Kidney (tissue), 13 donors: ENCODE measurements at regions not wholly inside any gene's neighbourhood (a gene's known extent, or its start where the extent isn't known, plus 50 kb on each side); places are given as distances from the start of the nearest gene placed in this dataset.

Experiments used
- DNase-seq, 5 donors: peaks; one replicate each; pipeline ENCODE4 v3.0.0-alpha.2; 2013 to 2020
- FAIRE-seq: peaks from 2 replicates; lab custom pipeline; 2012; peaks lifted over from hg19 to GRCh38; lab: Jason Lieb, UNC
- H3K27ac ChIP-seq, 2 donors: one replicate each; pipeline ENCODE4 v1.7.0; 2013; ENCODE audit warnings: low read depth in 2 of 2, low read length in 2 of 2, inconsistent platforms in 1 of 2
- H3K27me3 ChIP-seq: one replicate; pipeline ENCODE4 v1.7.1; 2013; ENCODE audit warnings: low read length, inconsistent platforms; ENCODE audit not compliant: control insufficient read depth, insufficient read depth
- H3K36me3 ChIP-seq, 3 donors: one replicate each; pipeline versions ENCODE4 v1.7.0 to v1.7.1; 2013; ENCODE audit warnings: low read length in 3 of 3, control low read depth in 1 of 3, inconsistent platforms in 1 of 3; ENCODE audit not compliant: insufficient read depth in 3 of 3, control insufficient read depth in 2 of 3
- H3K4me1 ChIP-seq, 3 donors: one replicate each; pipeline versions ENCODE4 v1.7.0 to v1.7.1; 2013; ENCODE audit warnings: low read length in 3 of 3, inconsistent platforms in 1 of 3, low read depth in 1 of 3; ENCODE audit not compliant: control insufficient read depth in 2 of 3, insufficient read depth in 2 of 3
- H3K4me3 ChIP-seq, 3 donors: one replicate each; pipeline versions ENCODE4 v1.7.0 to v1.8.1; 2013; ENCODE audit warnings: low read length in 3 of 3, control low read depth in 1 of 3, inconsistent platforms in 1 of 3
- H3K9ac ChIP-seq, 3 donors: one replicate each; pipeline versions ENCODE4 v1.7.0 to v1.7.1; 2013; ENCODE audit warnings: low read length in 3 of 3, control low read depth in 1 of 3, inconsistent platforms in 1 of 3
- H3K9me3 ChIP-seq, 3 donors: one replicate each; pipeline versions ENCODE4 v1.7.0 to v1.7.1; 2013; ENCODE audit warnings: low read length in 3 of 3, control low read depth in 1 of 3, inconsistent platforms in 1 of 3; ENCODE audit not compliant: control insufficient read depth in 2 of 3, insufficient read depth in 1 of 3
- intact Hi-C: fragments of 100-400 bp; cut with DNase I; formaldehyde crosslinking; loops from one replicate; pipeline ENCODE4 v1.11.1; 2022
- TF ChIP-seq, protein P1 (sequence below): IDR thresholded peaks from 3 replicates; pipeline ENCODE4 v1.5.1; 2012; ENCODE audit warnings: mild to moderate bottlenecking, moderate library complexity, borderline replicate concordance; ENCODE audit not compliant: insufficient read depth; ENCODE audit errors: extremely low read depth
- donor health status: control.
- donor health status: control.
- donor health status: control.
- donor health status: control.
- donor health status: control.
- donor health status: DM: yes; HTN: yes; CAD: no.
- donor health status: Normal renal cell carcinoma (clear cell type).

DNA sequence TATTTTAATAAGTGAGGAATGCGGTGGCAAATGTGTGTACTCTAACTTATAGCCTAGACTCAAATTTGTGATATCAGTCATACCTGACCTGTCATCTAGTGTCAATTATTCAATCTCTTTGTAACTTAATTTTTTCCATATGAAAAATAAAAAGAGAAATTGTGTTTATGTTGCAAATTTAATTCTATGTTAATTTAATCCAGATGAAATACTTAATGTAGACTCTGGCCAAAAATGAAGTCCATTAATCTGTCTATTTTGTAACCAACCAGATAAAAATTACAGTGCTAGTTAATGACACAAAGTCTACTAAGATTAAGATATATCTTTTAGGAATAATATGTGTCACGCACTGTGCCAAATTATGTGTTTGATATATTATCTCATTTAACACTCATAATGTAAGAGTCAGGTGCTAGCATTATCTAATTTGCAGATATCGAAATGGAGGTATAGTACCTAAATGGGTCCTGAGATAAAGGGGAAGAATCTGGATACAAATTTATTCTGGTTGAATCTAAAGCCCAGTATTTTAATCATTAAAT, 712.1 kb downstream of the KCTD16 start:
- Histone ChIP-seq H3K4me3 (no peak overlapping the region), H3K36me3 (no peaks in the 10 kb centered on the region), H3K27me3 (no peaks in the 10 kb centered on the region), H3K4me1 (no peaks in the 10 kb centered on the region), H3K27ac (no peak overlapping the region), H3K9me3 (no peaks in the 10 kb centered on the region), H3K9ac (no peak overlapping the region)
- FAIRE-seq = no peak
- intact Hi-C loops = no loop called here
- DNase-seq = no peak
- TF ChIP-seq, protein P1, sequence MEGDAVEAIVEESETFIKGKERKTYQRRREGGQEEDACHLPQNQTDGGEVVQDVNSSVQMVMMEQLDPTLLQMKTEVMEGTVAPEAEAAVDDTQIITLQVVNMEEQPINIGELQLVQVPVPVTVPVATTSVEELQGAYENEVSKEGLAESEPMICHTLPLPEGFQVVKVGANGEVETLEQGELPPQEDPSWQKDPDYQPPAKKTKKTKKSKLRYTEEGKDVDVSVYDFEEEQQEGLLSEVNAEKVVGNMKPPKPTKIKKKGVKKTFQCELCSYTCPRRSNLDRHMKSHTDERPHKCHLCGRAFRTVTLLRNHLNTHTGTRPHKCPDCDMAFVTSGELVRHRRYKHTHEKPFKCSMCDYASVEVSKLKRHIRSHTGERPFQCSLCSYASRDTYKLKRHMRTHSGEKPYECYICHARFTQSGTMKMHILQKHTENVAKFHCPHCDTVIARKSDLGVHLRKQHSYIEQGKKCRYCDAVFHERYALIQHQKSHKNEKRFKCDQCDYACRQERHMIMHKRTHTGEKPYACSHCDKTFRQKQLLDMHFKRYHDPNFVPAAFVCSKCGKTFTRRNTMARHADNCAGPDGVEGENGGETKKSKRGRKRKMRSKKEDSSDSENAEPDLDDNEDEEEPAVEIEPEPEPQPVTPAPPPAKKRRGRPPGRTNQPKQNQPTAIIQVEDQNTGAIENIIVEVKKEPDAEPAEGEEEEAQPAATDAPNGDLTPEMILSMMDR = no peak

DNA sequence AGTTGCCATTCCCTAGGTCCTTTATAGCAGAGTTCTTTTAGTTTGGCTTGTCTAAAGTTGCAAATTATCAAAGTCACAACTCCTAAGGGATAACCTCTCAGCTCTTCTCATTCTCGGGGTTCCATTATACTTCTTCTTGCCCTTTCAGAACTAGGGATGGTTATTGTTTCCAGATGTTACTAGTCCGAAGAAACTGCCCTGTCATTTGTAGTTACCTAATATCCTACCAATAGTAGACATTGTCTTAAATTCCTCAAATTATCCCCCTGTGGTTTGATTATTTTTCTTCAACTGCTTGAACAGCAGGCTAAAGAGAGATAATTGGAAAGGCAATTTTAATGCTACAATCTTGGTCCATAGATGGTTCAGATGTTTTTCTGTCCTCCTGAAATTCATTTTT, 709.8 kb downstream of the KCTD16 start:
- Histone ChIP-seq H3K36me3 (no peaks in the 10 kb centered on the region), H3K4me3 (no peak overlapping the region), H3K4me1 (no peaks in the 10 kb centered on the region), H3K9me3 (no peaks in the 10 kb centered on the region), H3K27me3 (no peaks in the 10 kb centered on the region), H3K9ac (no peak overlapping the region), H3K27ac (no peak overlapping the region)
- DNase-seq (no peak), FAIRE-seq (no peak)
- TF ChIP-seq, protein P1 = no peak
- intact Hi-C loops = no loop called here

DNA sequence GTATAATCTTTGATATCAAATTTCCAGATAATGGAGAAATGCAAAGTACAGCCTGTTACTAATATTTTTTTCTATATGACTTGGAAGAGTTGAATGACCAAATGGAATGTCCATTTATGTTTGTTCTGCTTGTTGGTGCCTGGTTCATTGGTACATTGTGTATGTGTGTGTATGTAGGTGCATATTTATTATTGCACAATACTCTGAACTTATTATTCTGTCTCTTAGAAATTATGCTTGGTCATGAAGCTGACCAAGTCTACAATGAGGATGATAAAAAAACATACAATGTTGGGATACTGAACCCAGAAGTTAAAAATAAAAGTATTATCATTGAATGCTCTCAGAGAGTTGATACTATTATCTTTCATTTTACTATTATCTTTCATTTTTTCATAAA, 706.3 kb downstream of the KCTD16 start:
- FAIRE-seq = no peak
- DNase-seq = no peak
- Histone ChIP-seq H3K9ac (no peak overlapping the region), H3K36me3 (no peaks in the 10 kb centered on the region), H3K4me3 (no peak overlapping the region), H3K4me1 (no peaks in the 10 kb centered on the region), H3K27ac (no peak overlapping the region), H3K9me3 (no peaks in the 10 kb centered on the region), H3K27me3 (no peaks in the 10 kb centered on the region)
- intact Hi-C loops = no loop called here
- TF ChIP-seq, protein P1 = no peak

DNA sequence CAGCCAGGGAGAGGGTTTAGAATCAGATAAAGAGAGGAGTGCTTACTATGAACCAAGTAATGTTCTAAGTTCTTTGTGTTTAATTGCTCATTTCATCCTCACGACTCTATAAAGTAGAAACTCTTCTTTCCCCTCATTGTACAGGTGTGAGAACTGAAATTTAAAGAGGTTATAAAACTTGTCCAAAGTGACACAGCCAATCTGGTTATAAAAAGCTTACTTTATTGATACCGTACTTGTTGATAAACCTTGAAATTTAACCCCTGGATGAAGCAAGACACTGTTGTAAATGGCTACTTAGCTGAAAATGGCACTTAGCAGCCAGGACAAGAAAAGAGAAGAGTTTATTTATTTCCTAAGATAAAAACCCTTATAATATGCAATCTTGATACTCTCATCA, 702.4 kb downstream of the KCTD16 start:
- DNase-seq (no peak), FAIRE-seq (no peak)
- no peaks in the 10 kb centered on the region for H3K9me3 ChIP-seq
- H3K9ac ChIP-seq = no peak overlapping the region
- TF ChIP-seq, protein P1 = no peak
- no peaks in the 10 kb centered on the region for H3K4me1 ChIP-seq
- no peaks in the 10 kb centered on the region for H3K27me3 ChIP-seq
- no peaks in the 10 kb centered on the region for H3K36me3 ChIP-seq
- no peak overlapping the region for H3K4me3 ChIP-seq
- no peak overlapping the region for H3K27ac ChIP-seq
- intact Hi-C loops = no loop called here
